ENCODE measurements at regions not wholly inside any gene's neighbourhood (a gene's known extent, or its start where the extent isn't known, plus 50 kb on each side); places are given as distances from the start of the nearest gene placed in this dataset.

- TF ChIP-seq CEBPB (IDR thresholded peaks at IDR 0.05) (no peak), CTCF (IDR thresholded peaks at IDR 0.05) (no peak), PHF8 (IDR thresholded peaks at IDR 0.05; ENCODE audit: borderline replicate concordance, low read depth) (no peak), EP300 (IDR thresholded peaks at IDR 0.05) (no peak), POLR2AphosphoS2 (conservative IDR thresholded peaks at IDR 0.05; ENCODE audit: low read length) (no peak), POLR2A (IDR thresholded peaks at IDR 0.05; ENCODE audit: low read length) (no peak), ELK1 (IDR thresholded peaks at IDR 0.05; ENCODE audit: low read depth, low read length) (no peak)
Observed at GRCh38 chr20:61131944-61132343, 120.1 kb upstream of the CDH4 start.
